ENCODE measurements at regions not wholly inside any gene's neighbourhood (a gene's known extent, or its start where the extent isn't known, plus 50 kb on each side); places are given as distances from the start of the nearest gene placed in this dataset.

GRCh38 chr3:30963223-30963722 is 68.8 kb upstream of the GADL1 start:
- no peak overlapping the region for H3K4me3 ChIP-seq (replicated peaks in 1 of 2; ENCODE audit: low read depth in 2 of 2, low read length in 2 of 2)
- DNase-seq (ENCODE audit: low read depth in 2 of 2) = no peak
- TF ChIP-seq CTCF (IDR thresholded peaks at IDR 0.05; ENCODE audit: low read depth, low read length) = no peak

- H3K4me3 ChIP-seq (replicated peaks in 1 of 2; ENCODE audit: low read depth in 2 of 2, low read length in 2 of 2) = no peak overlapping the region
- no peak for TF ChIP-seq CTCF (IDR thresholded peaks at IDR 0.05; ENCODE audit: low read depth, low read length)
- DNase-seq (ENCODE audit: low read depth in 2 of 2) = no peak
These were observed 70.2 kb upstream of the GADL1 start for GRCh38 chr3:30964612-30965011.

- no peak for DNase-seq (ENCODE audit: low read depth in 2 of 2)
- no peak for TF ChIP-seq CTCF (IDR thresholded peaks at IDR 0.05; ENCODE audit: low read depth, low read length)
- H3K4me3 ChIP-seq (replicated peaks in 1 of 2; ENCODE audit: low read depth in 2 of 2, low read length in 2 of 2) = no peak overlapping the region
These were observed 72.4 kb upstream of the GADL1 start for GRCh38 chr3:30966896-30967295.

- peak; percentile 27 for TF ChIP-seq CTCF (IDR thresholded peaks at IDR 0.05; ENCODE audit: low read depth, low read length)
- DNase-seq (ENCODE audit: low read depth in 2 of 2) = peak; percentile 24 to 27
- no peak overlapping the region for H3K4me3 ChIP-seq (replicated peaks in 1 of 2; ENCODE audit: low read depth in 2 of 2, low read length in 2 of 2)
These were observed 75.7 kb upstream of the GADL1 start for GRCh38 chr3:30970183-30970582.

GRCh38 chr3:30972449-30972848 is 78.0 kb upstream of the GADL1 start:
- DNase-seq (ENCODE audit: low read depth in 2 of 2) = no peak
- H3K4me3 ChIP-seq (replicated peaks in 1 of 2; ENCODE audit: low read depth in 2 of 2, low read length in 2 of 2) = no peak overlapping the region
- TF ChIP-seq CTCF (IDR thresholded peaks at IDR 0.05; ENCODE audit: low read depth, low read length) = no peak

GRCh38 chr3:30974071-30974470 is 79.6 kb upstream of the GADL1 start:
- DNase-seq (ENCODE audit: low read depth in 2 of 2) = no peak
- no peak overlapping the region for H3K4me3 ChIP-seq (replicated peaks in 1 of 2; ENCODE audit: low read depth in 2 of 2, low read length in 2 of 2)
- TF ChIP-seq CTCF (IDR thresholded peaks at IDR 0.05; ENCODE audit: low read depth, low read length) = no peak

GRCh38 chr3:30977592-30977991 is 83.1 kb upstream of the GADL1 start:
- no peak for DNase-seq (ENCODE audit: low read depth in 2 of 2)
- no peak for TF ChIP-seq CTCF (IDR thresholded peaks at IDR 0.05; ENCODE audit: low read depth, low read length)
- H3K4me3 ChIP-seq (replicated peaks in 1 of 2; ENCODE audit: low read depth in 2 of 2, low read length in 2 of 2) = no peak overlapping the region

All from cardiac fibroblast (primary cell).